ENCODE measurements at regions not wholly inside any gene's neighbourhood (a gene's known extent, or its start where the extent isn't known, plus 50 kb on each side); places are given as distances from the start of the nearest gene placed in this dataset.
A peak's percentile ranks its signal among the peaks of the same experiment; 100 is the strongest.
"Not testable (repeated sequence)": the region's sequence is repeated elsewhere in the genome, so short reads cannot be mapped to it uniquely, and the experiment has no call there.

GRCh38 chr20:47984437-47984836, 199.2 kb upstream of the SULF2 start:
- Histone ChIP-seq H3K4me1 (replicated peaks; ENCODE audit: insufficient read depth) (peaks cover 80% of the 10 kb centered on the region), H3K9me2 (ENCODE audit: insufficient read depth) (no peaks in the 10 kb centered on the region), H3K9me3 (ENCODE audit: insufficient read depth, low read depth) (peaks cover 12% of the 10 kb centered on the region; the same call in 1 of the 2 replicates), H3K36me3 (ENCODE audit: low read depth) (no peaks in the 10 kb centered on the region), H3K4me2 (peak overlapping the region; percentile 59), H3K27me3 (ENCODE audit: insufficient read depth, low read depth) (no peaks in the 10 kb centered on the region), H3K79me2 (ENCODE audit: low read depth) (peaks cover 3% of the 10 kb centered on the region; the same call in 1 of the 2 replicates), H3F3A (ENCODE audit: insufficient read depth, low read depth) (peaks cover 65% of the 10 kb centered on the region), H3K4me3 (no peak overlapping the region), H3K27ac (peak overlapping the region; percentile 98), H4K20me1 (ENCODE audit: insufficient read depth) (no peaks in the 10 kb centered on the region), H2AFZ (peak overlapping the region; percentile 59; the same call in 1 of the 2 replicates)
- TF ChIP-seq CTCF (conservative IDR thresholded peaks at IDR 0.05) (0 out of 2 replicates have a peak, but pooled peaks have one; percentile 21), EZH2 (IDR thresholded peaks at IDR 0.05; ENCODE audit: low read depth) (no peak)
- peak; percentile 89 to 94 for DNase-seq
- intact Hi-C loops (cut with micrococcal nuclease; ENCODE audit: unreplicated experiment): loop anchor here (1.0 to 5.0 kb wide), 6 partner anchors 12 to 311 kb away; no protein-coding TSS in a partner anchor
- TSS peak; percentile 72 for BruUV-seq (replicated peaks)
- POLR2A ChIA-PET (ENCODE audit: unreplicated experiment): interaction anchor here (0.5 to 1.9 kb wide), 13 partner anchors 12 to 311 kb away, joined by 3 to 24 read pairs (median 4); no protein-coding TSS in a partner anchor
- CTCF ChIA-PET: interaction anchor here (0.5 to 1.6 kb wide), 10 partner anchors 12 to 636 kb away, joined by 3 to 14 read pairs (median 4); no protein-coding TSS in a partner anchor

- H3K79me2 ChIP-seq (ENCODE audit: low read depth); H3K4me3 ChIP-seq; H3K36me3 ChIP-seq (ENCODE audit: low read depth); H3K9me2 ChIP-seq (ENCODE audit: insufficient read depth); H4K20me1 ChIP-seq (ENCODE audit: insufficient read depth); H2AFZ ChIP-seq; DNase-seq; H3K27me3 ChIP-seq (ENCODE audit: insufficient read depth, low read depth); BruUV-seq (replicated peaks): not testable (repeated sequence)
- ChIA-PET POLR2A (ENCODE audit: unreplicated experiment) (interaction anchor here (1.0 to 1.9 kb wide), 3 partner anchors 11 to 198 kb away, joined by 3 to 24 read pairs (median 15); no protein-coding TSS in a partner anchor), CTCF (interaction anchor here (0.5 to 1.2 kb wide), 2 partner anchors 11 to 138 kb away, joined by 3 to 14 read pairs; no protein-coding TSS in a partner anchor)
- Histone ChIP-seq H3K4me1 (replicated peaks; ENCODE audit: insufficient read depth) (peaks cover 79% of the 10 kb centered on the region), H3K9me3 (ENCODE audit: insufficient read depth, low read depth) (peaks cover 12% of the 10 kb centered on the region; the same call in 1 of the 2 replicates), H3K4me2 (peak overlapping the region; percentile 59), H3K27ac (peak overlapping the region; percentile 98), H3F3A (ENCODE audit: insufficient read depth, low read depth) (peaks cover 57% of the 10 kb centered on the region)
- intact Hi-C loops (cut with micrococcal nuclease; ENCODE audit: unreplicated experiment): loop anchor here (1.0 to 5.0 kb wide), 6 partner anchors 11 to 312 kb away; no protein-coding TSS in a partner anchor
These were observed 198.4 kb upstream of the SULF2 start for GRCh38 chr20:47983642-47984041.

GRCh38 chr20:47982574-47983360, 197.5 kb upstream of the SULF2 start:
- DNase-seq: peak; percentile 59 to 80
- POLR2A ChIA-PET (ENCODE audit: unreplicated experiment): no interaction called here
- H3K9me2 ChIP-seq (ENCODE audit: insufficient read depth): no peaks in the 10 kb centered on the region
- peaks cover 72% of the 10 kb centered on the region for H3K4me1 ChIP-seq (replicated peaks; ENCODE audit: insufficient read depth)
- intact Hi-C loops (cut with micrococcal nuclease; ENCODE audit: unreplicated experiment): loop anchor here (5.0 kb wide), 1 partner anchor 70 kb away; no protein-coding TSS in a partner anchor
- H4K20me1 ChIP-seq (ENCODE audit: insufficient read depth): no peaks in the 10 kb centered on the region
- H3K27ac ChIP-seq: peak overlapping the region; percentile 98
- no peak overlapping the region for H2AFZ ChIP-seq
- H3K27me3 ChIP-seq (ENCODE audit: insufficient read depth, low read depth): no peaks in the 10 kb centered on the region
- H3K36me3 ChIP-seq (ENCODE audit: low read depth): no peaks in the 10 kb centered on the region
- no TSS peak for BruUV-seq (replicated peaks)
- H3F3A ChIP-seq (ENCODE audit: insufficient read depth, low read depth): peaks cover 55% of the 10 kb centered on the region
- peaks cover 12% of the 10 kb centered on the region; the same call in 1 of the 2 replicates for H3K9me3 ChIP-seq (ENCODE audit: insufficient read depth, low read depth)
- peaks cover 3% of the 10 kb centered on the region; the same call in 1 of the 2 replicates for H3K79me2 ChIP-seq (ENCODE audit: low read depth)
- no peak overlapping the region for H3K4me3 ChIP-seq
- TF ChIP-seq EZH2 (IDR thresholded peaks at IDR 0.05; ENCODE audit: low read depth) (no peak), CTCF (conservative IDR thresholded peaks at IDR 0.05) (no peak)
- CTCF ChIA-PET: no interaction called here
- peak overlapping the region; percentile 43 for H3K4me2 ChIP-seq
